Gastrocnemius medialis (tissue), 4 donors: ENCODE measurements at regions not wholly inside any gene's neighbourhood (a gene's known extent, or its start where the extent isn't known, plus 50 kb on each side); places are given as distances from the start of the nearest gene placed in this dataset.

Experiments
- POLR2A ChIP-seq, 2 donors: fragments of 450-650 bp; IDR thresholded peaks; one replicate each; pipeline ENCODE4 v1.6.1; 2017; ENCODE audit warnings: antibody characterized with exemption in 2 of 2, mild to moderate bottlenecking in 2 of 2, moderate library complexity in 2 of 2
- TF ChIP-seq, protein P1 (sequence below), 5 experiments: fragments of 450-650 bp in 3 of 5; fragments of 200-600 bp in 2 of 5; sonication (generic) in 2 of 5; IDR thresholded peaks in 4 of 5; conservative IDR thresholded peaks in 1 of 5; 1 replicate in 4 of 5; 2 replicates in 1 of 5; pipeline ENCODE4 v1.5.1; 2016 to 2019; ENCODE audit warnings: antibody characterized with exemption in 5 of 5, mild to moderate bottlenecking in 3 of 5, moderate library complexity in 3 of 5

- no peak for TF ChIP-seq POLR2A (IDR thresholded peaks at IDR 0.05)
- TF ChIP-seq, protein P1, sequence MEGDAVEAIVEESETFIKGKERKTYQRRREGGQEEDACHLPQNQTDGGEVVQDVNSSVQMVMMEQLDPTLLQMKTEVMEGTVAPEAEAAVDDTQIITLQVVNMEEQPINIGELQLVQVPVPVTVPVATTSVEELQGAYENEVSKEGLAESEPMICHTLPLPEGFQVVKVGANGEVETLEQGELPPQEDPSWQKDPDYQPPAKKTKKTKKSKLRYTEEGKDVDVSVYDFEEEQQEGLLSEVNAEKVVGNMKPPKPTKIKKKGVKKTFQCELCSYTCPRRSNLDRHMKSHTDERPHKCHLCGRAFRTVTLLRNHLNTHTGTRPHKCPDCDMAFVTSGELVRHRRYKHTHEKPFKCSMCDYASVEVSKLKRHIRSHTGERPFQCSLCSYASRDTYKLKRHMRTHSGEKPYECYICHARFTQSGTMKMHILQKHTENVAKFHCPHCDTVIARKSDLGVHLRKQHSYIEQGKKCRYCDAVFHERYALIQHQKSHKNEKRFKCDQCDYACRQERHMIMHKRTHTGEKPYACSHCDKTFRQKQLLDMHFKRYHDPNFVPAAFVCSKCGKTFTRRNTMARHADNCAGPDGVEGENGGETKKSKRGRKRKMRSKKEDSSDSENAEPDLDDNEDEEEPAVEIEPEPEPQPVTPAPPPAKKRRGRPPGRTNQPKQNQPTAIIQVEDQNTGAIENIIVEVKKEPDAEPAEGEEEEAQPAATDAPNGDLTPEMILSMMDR (IDR thresholded peaks at IDR 0.05 in 4 of 5, conservative IDR thresholded peaks at IDR 0.05 in 1 of 5): no peak
Measured at GRCh38 chr13:39251340-39251739, 213.1 kb downstream of the NHLRC3 start.
